Upper lobe of right lung (tissue), 1 donor: ENCODE measurements at regions not wholly inside any gene's neighbourhood (a gene's known extent, or its start where the extent isn't known, plus 50 kb on each side); places are given as distances from the start of the nearest gene placed in this dataset.
A peak's percentile ranks its signal among the peaks of the same experiment; 100 is the strongest.

Source experiments
- ATAC-seq: fragments of 200-7000 bp; cut with Tn5 transposase; one replicate; pipeline ENCODE4 v1.9.1; 2020; ENCODE audit warnings: mild to moderate bottlenecking, moderate library complexity
- DNase-seq: peaks from one replicate; pipeline ENCODE4 v3.0.0-alpha.2; 2020
- H3K27ac ChIP-seq: fragments of 200-600 bp; one replicate; pipeline ENCODE4 v1.8.0; 2022
- H3K27me3 ChIP-seq: fragments of 200-600 bp; one replicate; pipeline ENCODE4 v1.8.0; 2022; ENCODE audit warnings: mild to moderate bottlenecking
- H3K36me3 ChIP-seq: fragments of 200-600 bp; one replicate; pipeline ENCODE4 v1.8.0; 2022
- H3K4me1 ChIP-seq: fragments of 200-600 bp; one replicate; pipeline ENCODE4 v1.8.0; 2022
- H3K4me3 ChIP-seq: fragments of 200-600 bp; one replicate; pipeline ENCODE4 v1.8.0; 2022; ENCODE audit warnings: mild to moderate bottlenecking
- H3K9me3 ChIP-seq: fragments of 200-600 bp; one replicate; pipeline ENCODE4 v1.8.0; 2022
- CTCF ChIP-seq: fragments of 200-600 bp; IDR thresholded peaks from one replicate; pipeline ENCODE4 v1.8.0; 2022; ENCODE audit warnings: antibody characterized with exemption
- intact Hi-C: fragments of 100-400 bp; cut with DNase I; formaldehyde crosslinking; loops from one replicate; pipeline ENCODE4 v1.11.0; 2022
- donor health status: DM: no; HTN: yes; CAD: no; lungs with severe emphysema.

- Histone ChIP-seq H3K4me1 (no peaks in the 10 kb centered on the region), H3K27ac (no peak overlapping the region), H3K4me3 (no peak overlapping the region), H3K9me3 (no peaks in the 10 kb centered on the region), H3K27me3 (no peaks in the 10 kb centered on the region), H3K36me3 (no peaks in the 10 kb centered on the region)
- DNase-seq (no peak), ATAC-seq (no peak)
- intact Hi-C loops = no loop called here
- no peak for TF ChIP-seq CTCF
These were observed 124.6 kb upstream of the PDE4D start for GRCh38 chr5:60018091-60018490.

GRCh38 chr5:60014331-60014730 lies 120.8 kb upstream of the PDE4D start:
- H3K4me1 ChIP-seq = no peaks in the 10 kb centered on the region
- no peak overlapping the region for H3K27ac ChIP-seq
- no peaks in the 10 kb centered on the region for H3K9me3 ChIP-seq
- no peaks in the 10 kb centered on the region for H3K36me3 ChIP-seq
- H3K27me3 ChIP-seq = no peaks in the 10 kb centered on the region
- DNase-seq (no peak), ATAC-seq (no peak)
- intact Hi-C loops = no loop called here
- TF ChIP-seq CTCF = no peak
- H3K4me3 ChIP-seq = no peak overlapping the region

GRCh38 chr5:60010853-60011252 lies 117.3 kb upstream of the PDE4D start:
- Histone ChIP-seq H3K36me3 (no peaks in the 10 kb centered on the region), H3K4me1 (no peaks in the 10 kb centered on the region), H3K27ac (no peak overlapping the region), H3K9me3 (no peaks in the 10 kb centered on the region), H3K27me3 (no peaks in the 10 kb centered on the region), H3K4me3 (no peak overlapping the region)
- DNase-seq (no peak), ATAC-seq (no peak)
- no peak for TF ChIP-seq CTCF
- intact Hi-C loops = no loop called here

- intact Hi-C loops = no loop called here
- ATAC-seq = no peak
- no peaks in the 10 kb centered on the region for H3K4me1 ChIP-seq
- no peaks in the 10 kb centered on the region for H3K9me3 ChIP-seq
- no peak for DNase-seq
- no peaks in the 10 kb centered on the region for H3K27me3 ChIP-seq
- H3K4me3 ChIP-seq = no peak overlapping the region
- no peaks in the 10 kb centered on the region for H3K36me3 ChIP-seq
- peak; percentile 19 for TF ChIP-seq CTCF
- no peak overlapping the region for H3K27ac ChIP-seq
These were observed 116.8 kb upstream of the PDE4D start for GRCh38 chr5:60010328-60010727.

- ATAC-seq = no peak
- no peaks in the 10 kb centered on the region for H3K27me3 ChIP-seq
- peaks cover 15% of the 10 kb centered on the region for H3K9me3 ChIP-seq
- no peak overlapping the region for H3K4me3 ChIP-seq
- intact Hi-C loops = no loop called here
- TF ChIP-seq CTCF = no peak
- no peak for DNase-seq
- H3K36me3 ChIP-seq = no peaks in the 10 kb centered on the region
- H3K27ac ChIP-seq = no peak overlapping the region
- no peaks in the 10 kb centered on the region for H3K4me1 ChIP-seq
These were observed 114.2 kb upstream of the PDE4D start for GRCh38 chr5:60007729-60008128.

GRCh38 chr5:59999056-59999455 lies 105.5 kb upstream of the PDE4D start:
- TF ChIP-seq CTCF = no peak
- intact Hi-C loops = no loop called here
- Histone ChIP-seq H3K9me3 (peaks cover 18% of the 10 kb centered on the region), H3K27me3 (no peaks in the 10 kb centered on the region), H3K4me1 (no peaks in the 10 kb centered on the region), H3K36me3 (no peaks in the 10 kb centered on the region), H3K4me3 (no peak overlapping the region), H3K27ac (no peak overlapping the region)
- DNase-seq (no peak), ATAC-seq (no peak)
